Adrenal gland (tissue), 5 donors: ENCODE measurements at regions not wholly inside any gene's neighbourhood (a gene's known extent, or its start where the extent isn't known, plus 50 kb on each side); places are given as distances from the start of the nearest gene placed in this dataset.

Source experiments
- CTCF ChIP-seq, 6 experiments: fragments of 450-650 bp in 4 of 6; fragments of 200-600 bp in 2 of 6; sonication (generic) in 1 of 6; IDR thresholded peaks; 1 replicate in 5 of 6; 2 replicates in 1 of 6; pipeline versions ENCODE4 v1.5.1 to v1.8.0; 2016 to 2021; ENCODE audit warnings: antibody characterized with exemption in 6 of 6, mild to moderate bottlenecking in 2 of 6, moderate library complexity in 1 of 6
- POLR2A ChIP-seq, 2 donors: fragments of 450-650 bp; IDR thresholded peaks; one replicate each; pipeline ENCODE4 v1.6.1; 2017; ENCODE audit warnings: antibody characterized with exemption in 2 of 2, mild to moderate bottlenecking in 2 of 2, moderate library complexity in 1 of 2
- donor health status: DM: no; HTN: no; CAD: no.

GRCh38 chr2:64396551-64396950 is 57.4 kb upstream of the LGALSL start:
- TF ChIP-seq CTCF (IDR thresholded peaks at IDR 0.05) (no peak), POLR2A (IDR thresholded peaks at IDR 0.05) (no peak)
